ENCODE measurements at regions not wholly inside any gene's neighbourhood (a gene's known extent, or its start where the extent isn't known, plus 50 kb on each side); places are given as distances from the start of the nearest gene placed in this dataset.

- peaks cover 3% of the 10 kb centered on the region for H3K27me3 Mint-ChIP-seq (ENCODE audit: insufficient read depth, low read depth, poor library complexity)
- TF ChIP-seq JUNB (IDR thresholded peaks at IDR 0.05; ENCODE audit: unreplicated experiment): no peak
- TF ChIP-seq REST (IDR thresholded peaks at IDR 0.05; ENCODE audit: unreplicated experiment): no peak
- TF ChIP-seq ZNF462 (CRISPR knock-in tag; IDR thresholded peaks at IDR 0.05): no peak
- no peak for TF ChIP-seq CTCF (conservative IDR thresholded peaks at IDR 0.05; ENCODE audit: low read depth in 2 of 2)
- TF ChIP-seq EZH2phosphoT487 (IDR thresholded peaks at IDR 0.05; ENCODE audit: unreplicated experiment): no peak
- TF ChIP-seq POLR2AphosphoS5 (IDR thresholded peaks at IDR 0.05; ENCODE audit: low read depth): no peak
- no peak for TF ChIP-seq ZNF114 (CRISPR knock-in tag; IDR thresholded peaks at IDR 0.05)
- TF ChIP-seq NANOG (IDR thresholded peaks at IDR 0.05; ENCODE audit: borderline replicate concordance): no peak
- TF ChIP-seq ZNF331 (CRISPR knock-in tag; IDR thresholded peaks at IDR 0.05; ENCODE audit: low read depth): no peak
- TF ChIP-seq ETS1 (IDR thresholded peaks at IDR 0.05): no peak
- TF ChIP-seq EZH2 (IDR thresholded peaks at IDR 0.05; ENCODE audit: low read depth, unreplicated experiment): no peak
- TF ChIP-seq STAT1 (IDR thresholded peaks at IDR 0.05; ENCODE audit: unreplicated experiment): no peak
- no peak for TF ChIP-seq CREB1 (CRISPR knock-in tag; IDR thresholded peaks at IDR 0.05; ENCODE audit: low read depth)
- ATAC-seq (no peak), DNase-seq (ENCODE audit: low spot score) (no peak)
- no peaks in the 10 kb centered on the region for H3K27me3 ChIP-seq (ENCODE audit: insufficient read depth)
- no peak overlapping the region for H3K4me3 Mint-ChIP-seq
- no peak overlapping the region for H2AFZ ChIP-seq
- H3K27ac Mint-ChIP-seq: no peak overlapping the region
- H3F3A ChIP-seq (replicated peaks; ENCODE audit: low read depth): no peaks in the 10 kb centered on the region
- no peak overlapping the region for H3K4me2 ChIP-seq
- H3K4me1 ChIP-seq (ENCODE audit: insufficient read depth): no peaks in the 10 kb centered on the region
- no peaks in the 10 kb centered on the region for H3K9me2 ChIP-seq (ENCODE audit: insufficient read depth)
- no peaks in the 10 kb centered on the region; the same call in 1 of the 2 replicates for H4K20me1 ChIP-seq (replicated peaks; ENCODE audit: insufficient read depth)
- no peaks in the 10 kb centered on the region for H3K4me1 Mint-ChIP-seq
- no peaks in the 10 kb centered on the region; the same call in 2 of the 3 replicates for H3K36me3 Mint-ChIP-seq (ENCODE audit: low read depth)
- no peaks in the 10 kb centered on the region for H3K36me3 ChIP-seq (ENCODE audit: insufficient read depth)
- H3K9me3 Mint-ChIP-seq: no peaks in the 10 kb centered on the region; the same call in 2 of the 3 replicates
- no peaks in the 10 kb centered on the region for H3K79me2 ChIP-seq (replicated peaks; ENCODE audit: insufficient read depth)
- H3K4me3 ChIP-seq: no peak overlapping the region
- no peak overlapping the region for H3K27ac ChIP-seq (ENCODE audit: low read depth)
Observed at GRCh38 chr7:66454600-66455225, 174.0 kb upstream of the KCTD7 start.
